GM19324 (cell line): ENCODE measurements at regions not wholly inside any gene's neighbourhood (a gene's known extent, or its start where the extent isn't known, plus 50 kb on each side); places are given as distances from the start of the nearest gene placed in this dataset.
"Not testable (repeated sequence)": the region's sequence is repeated elsewhere in the genome, so short reads cannot be mapped to it uniquely, and the experiment has no call there.

Source experiments
- ATAC-seq: cut with Tn5 transposase; IDR thresholded peaks from one replicate; pipeline ENCODE4 v1.9.1; 2021; ENCODE audit warnings: mild to moderate bottlenecking, moderate library complexity; ENCODE audit not compliant: unreplicated experiment, low FRiP score

GRCh38 chr2:226487573-226487972, 312.0 kb downstream of the IRS1 start:
- no peak for ATAC-seq

GRCh38 chr2:226483745-226484619, 315.6 kb downstream of the IRS1 start:
- no peak for ATAC-seq

DNA sequence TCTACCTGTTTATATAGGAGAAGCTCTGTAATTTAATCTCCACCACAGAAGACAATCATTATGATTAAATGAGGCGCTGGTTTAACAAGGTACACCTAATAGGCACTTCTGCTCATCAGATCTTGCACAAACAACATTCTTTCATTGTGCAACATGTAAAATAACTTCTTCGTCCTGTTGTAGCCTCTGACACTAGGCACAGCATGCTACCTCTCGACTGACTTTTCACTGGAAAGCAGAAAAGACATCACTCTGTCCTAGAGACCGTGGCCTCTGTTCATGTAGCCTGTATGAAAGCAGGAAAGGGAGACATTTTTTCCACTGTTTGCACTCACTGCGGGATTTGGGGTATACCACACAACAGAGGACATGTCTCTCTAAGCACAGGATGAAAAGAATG, 316.5 kb downstream of the IRS1 start:
- ATAC-seq = no peak

- ATAC-seq = no peak
These were observed 321.4 kb downstream of the IRS1 start for GRCh38 chr2:226478109-226478809.

- ATAC-seq = no peak
These were observed 322.2 kb downstream of the IRS1 start for GRCh38 chr2:226477221-226478108.

DNA sequence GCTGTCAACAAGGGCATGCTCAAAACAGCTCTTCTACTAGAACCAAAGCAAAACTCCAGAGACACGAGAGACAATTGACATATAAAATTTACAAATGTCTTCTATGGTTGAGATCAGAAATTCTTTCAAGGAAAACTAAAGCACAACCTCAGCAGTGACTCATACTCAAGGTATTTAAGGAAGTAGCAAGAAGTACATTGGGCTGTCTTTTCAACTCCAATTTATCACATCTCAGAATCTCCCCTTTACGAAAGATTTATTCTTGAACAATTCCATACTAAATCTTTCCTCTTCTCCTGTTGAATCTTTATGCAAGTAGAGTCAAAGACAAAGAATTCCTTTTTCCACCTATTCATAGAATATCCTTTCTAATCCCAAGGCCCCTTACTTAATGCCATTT, 324.0 kb downstream of the IRS1 start:
- ATAC-seq = no peak

- no peak for ATAC-seq
These were observed 325.5 kb downstream of the IRS1 start for GRCh38 chr2:226474131-226474530.

DNA sequence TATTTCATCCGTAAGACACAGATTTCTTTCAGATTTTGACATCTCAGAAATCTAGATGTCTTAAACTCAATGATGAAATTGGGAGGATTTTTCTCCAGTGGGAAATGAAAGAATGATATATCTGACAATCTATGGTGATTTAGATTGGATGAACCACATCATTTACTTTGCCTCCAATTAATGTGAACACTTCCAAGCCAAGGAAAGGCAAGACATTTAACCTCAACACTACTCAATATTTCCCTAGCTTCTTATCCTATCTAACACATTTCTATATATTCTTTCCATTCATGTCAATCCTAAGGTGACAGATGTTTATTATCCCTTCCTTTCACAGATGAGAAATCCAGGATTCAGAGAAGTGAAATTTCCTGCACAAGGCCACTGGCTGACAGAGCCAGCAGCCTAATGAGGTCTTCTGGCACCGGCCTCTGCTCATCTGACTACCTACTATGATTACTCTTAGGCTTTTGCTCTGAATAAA, 327.6 kb downstream of the IRS1 start:
- ATAC-seq = no peak

- no peak for ATAC-seq
These were observed 332.0 kb downstream of the IRS1 start for GRCh38 chr2:226467633-226468032.

GRCh38 chr2:226467221-226467620, 332.4 kb downstream of the IRS1 start:
- ATAC-seq = no peak

- no peak for ATAC-seq
These were observed 333.0 kb downstream of the IRS1 start for GRCh38 chr2:226466589-226466988.

- ATAC-seq = no peak
These were observed 333.5 kb downstream of the IRS1 start for GRCh38 chr2:226466124-226466523.

DNA sequence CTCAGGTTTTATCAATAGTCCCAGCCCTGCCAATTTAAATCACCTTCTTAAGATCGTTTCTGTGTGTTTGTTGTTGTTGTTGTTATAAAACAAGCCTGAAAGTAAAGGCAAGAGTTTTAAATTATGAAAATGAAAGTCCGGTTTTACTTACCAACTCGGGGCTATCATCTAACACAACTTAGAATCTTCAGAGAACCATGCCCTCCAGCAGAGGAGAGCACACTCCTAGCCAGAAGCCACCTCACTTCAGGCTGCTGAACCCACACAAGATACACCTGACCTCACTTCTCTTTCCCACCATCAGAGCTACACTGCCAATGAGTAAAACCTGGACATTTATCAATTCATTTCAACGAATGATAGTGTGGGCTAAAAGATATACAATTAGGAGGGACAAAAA, 335.2 kb downstream of the IRS1 start:
- no peak for ATAC-seq

DNA sequence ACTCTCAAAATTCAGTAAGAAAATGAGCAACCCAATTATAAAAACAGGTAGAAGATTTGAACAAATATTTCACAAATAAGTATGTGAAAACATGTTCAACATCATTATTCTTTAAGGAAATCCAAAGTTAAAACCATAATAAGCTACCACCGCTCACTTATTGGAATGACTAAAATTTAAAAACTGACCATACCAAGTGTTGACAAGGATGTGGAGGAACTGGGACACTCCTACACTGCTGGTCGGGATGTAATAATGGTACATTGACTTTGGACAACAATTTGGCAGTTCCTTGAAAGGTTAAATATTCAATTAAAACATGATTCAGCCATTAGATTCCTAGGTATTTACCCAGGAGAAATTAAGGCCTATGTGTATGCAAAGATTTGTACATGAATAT, 336.5 kb downstream of the IRS1 start:
- no peak for ATAC-seq

DNA sequence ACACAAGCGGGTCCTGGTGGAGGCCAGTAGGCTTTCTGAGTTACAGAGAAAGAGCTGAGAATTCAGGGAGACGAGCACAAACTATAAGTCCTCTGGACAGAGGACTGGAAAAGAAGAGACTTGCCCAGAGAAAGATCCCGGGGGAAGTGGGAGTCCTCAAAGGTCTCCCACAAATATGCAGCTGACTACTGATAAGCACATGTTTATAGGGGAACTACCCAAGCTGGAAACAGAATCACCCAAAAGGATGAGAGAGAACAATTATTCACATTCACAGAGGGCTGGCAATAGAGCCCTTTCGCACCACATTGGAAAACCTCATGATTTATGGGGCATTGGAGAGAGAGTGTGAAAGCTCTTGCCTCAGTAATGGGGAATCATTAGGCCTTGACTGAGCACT, 337.6 kb downstream of the IRS1 start:
- ATAC-seq = no peak

- ATAC-seq = not testable (repeated sequence)
These were observed 343.5 kb downstream of the IRS1 start for GRCh38 chr2:226456144-226456543.

DNA sequence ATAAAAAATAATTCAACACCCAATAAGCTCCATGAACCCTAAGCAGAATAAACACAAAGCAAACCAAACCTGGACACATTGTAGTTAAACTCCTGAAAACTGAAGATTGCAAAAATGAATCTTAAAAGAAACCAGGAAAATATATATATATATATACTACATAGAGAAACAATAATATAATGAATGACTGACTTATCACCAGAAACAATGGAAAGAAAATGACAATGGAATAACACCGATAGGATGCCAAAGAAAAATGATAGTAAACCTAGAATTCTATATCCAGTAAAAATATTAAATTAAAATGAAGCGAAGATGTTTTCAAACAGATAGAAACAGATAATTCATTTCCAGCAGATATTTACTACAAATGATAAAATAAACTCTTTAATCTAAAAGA, 346.9 kb downstream of the IRS1 start:
- no peak for ATAC-seq

DNA sequence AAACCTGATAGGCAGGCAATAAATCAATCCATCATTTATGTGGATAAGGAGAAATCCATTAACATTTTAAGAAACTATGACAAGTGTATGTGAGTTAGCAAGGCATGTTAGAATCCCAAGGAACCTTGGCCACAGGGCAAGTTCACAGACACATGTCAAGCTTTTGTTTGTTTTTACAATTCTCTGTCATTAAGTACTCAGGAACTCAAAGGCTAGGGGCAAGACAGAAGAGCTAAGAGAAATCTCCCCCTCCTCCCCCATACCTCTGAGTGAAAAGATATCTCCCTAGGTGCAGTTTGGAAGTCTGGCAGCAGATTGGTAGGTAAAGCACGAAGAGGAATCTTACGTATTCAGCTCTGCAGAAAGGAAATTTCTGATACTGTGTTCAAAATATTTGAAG, 348.1 kb downstream of the IRS1 start:
- ATAC-seq = no peak

DNA sequence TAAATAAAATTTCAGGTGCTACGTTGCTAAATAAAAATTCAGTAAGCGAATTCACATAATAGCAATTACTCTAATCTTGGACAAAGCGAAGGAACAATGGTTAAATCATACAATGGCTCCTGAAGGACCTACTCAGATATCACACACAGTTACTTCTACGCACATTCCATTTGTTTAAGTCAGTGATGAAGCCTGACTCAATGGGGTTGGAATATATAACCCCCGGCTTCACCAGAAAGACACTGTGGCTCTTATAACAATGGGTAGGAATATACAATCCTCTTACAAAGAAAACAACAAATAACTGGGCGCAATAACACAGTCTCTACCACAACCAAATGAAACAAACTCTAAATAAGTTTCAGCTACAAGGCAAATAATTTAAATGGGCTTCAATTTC, 349.5 kb downstream of the IRS1 start:
- ATAC-seq = no peak

DNA sequence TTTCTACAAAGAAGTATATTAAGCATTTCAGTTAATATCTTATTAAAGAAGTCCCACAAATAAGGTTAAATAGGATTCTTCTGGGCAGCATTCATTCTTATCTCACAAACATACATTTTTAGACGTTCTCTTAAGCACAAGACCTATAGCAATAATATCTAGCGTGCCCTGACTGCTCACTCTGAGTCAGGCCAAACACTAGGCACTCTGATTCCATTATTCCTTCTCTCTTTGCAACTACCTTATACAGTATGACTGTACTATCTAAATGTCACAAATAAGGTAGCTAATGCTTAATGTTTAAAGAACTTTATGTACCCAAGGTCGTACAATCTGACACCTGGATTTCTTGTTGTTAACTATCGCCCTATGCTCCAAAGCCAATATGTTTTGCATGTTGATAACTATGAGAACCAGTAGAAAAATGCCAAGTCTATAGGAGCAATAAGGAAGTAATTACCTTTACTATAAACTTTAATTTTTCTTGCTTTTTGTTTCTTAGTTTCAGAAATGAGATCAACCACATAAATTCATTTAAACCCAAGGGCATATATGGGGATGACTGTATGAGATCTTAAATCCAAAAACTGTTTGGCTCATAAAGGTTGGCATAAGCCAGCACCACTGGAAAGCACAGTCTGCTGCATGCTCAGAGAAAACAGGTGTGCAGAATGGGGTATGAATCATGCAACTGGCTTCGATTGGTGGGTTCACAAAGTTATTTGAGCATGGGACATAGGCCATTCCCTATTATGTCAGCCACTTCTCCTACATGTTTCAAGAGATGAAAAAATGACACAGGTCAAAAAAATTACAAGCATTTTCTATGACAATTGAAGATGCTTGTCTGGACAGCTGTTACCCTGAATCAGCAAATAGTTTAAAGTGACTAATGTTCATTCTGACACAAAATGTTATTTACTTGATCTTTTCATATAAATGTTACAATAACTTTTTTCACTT, 352.0 kb downstream of the IRS1 start:
- no peak for ATAC-seq
